GM04504 (cell line): ENCODE measurements at regions not wholly inside any gene's neighbourhood (a gene's known extent, or its start where the extent isn't known, plus 50 kb on each side); places are given as distances from the start of the nearest gene placed in this dataset.
A peak's percentile ranks its signal among the peaks of the same experiment; 100 is the strongest.

Source experiments
- DNase-seq: peaks from one replicate; pipeline ENCODE4 v3.0.0-alpha.2; 2012; ENCODE audit warnings: low read depth

DNA sequence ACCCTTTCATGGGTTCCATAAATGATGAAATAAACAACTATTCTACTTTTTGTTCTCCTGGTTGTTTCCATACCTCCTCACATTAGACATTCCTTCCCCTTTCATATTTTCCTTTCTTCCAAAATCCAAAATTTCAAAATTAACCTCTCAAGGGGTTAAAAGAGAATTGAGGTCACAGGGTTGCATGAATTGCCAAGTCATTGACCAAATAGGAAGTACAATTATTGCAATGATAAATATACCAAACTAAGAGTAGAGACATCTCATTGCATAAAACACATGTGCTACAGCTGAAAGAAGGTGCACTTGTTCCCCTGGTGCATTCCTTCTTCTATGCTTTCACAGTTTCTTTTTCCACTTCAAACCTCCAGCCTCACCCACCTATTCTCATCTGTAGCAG is 136.1 kb downstream of the KCTD12 start:
- DNase-seq, result no peak

- DNase-seq, result no peak
Measured at GRCh38 chr13:76745261-76746200, 140.7 kb downstream of the KCTD12 start.

- DNase-seq, result no peak
Measured at GRCh38 chr13:76741624-76742023, 144.6 kb downstream of the KCTD12 start.

DNA sequence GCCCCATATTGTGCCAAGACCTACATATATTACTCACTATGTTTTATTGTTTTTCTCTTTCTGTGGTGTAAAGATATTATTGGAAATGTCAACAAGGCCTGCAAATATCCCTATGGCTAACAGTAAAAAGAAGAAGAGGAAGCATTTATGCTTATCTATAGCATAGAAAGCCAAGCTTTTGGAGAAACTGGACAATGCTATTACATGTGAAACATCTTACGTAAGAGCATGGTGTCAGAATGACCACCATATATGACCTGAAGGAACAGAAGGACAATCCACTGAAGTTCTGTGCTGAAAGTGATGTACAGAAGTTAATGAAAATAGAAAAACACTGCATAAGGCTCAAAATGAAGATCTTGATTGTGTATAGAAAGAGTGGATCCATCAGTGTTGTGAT is 145.2 kb downstream of the KCTD12 start:
- DNase-seq, result no peak

GRCh38 chr13:76738616-76739015 is 147.6 kb downstream of the KCTD12 start:
- DNase-seq, result no peak

DNA sequence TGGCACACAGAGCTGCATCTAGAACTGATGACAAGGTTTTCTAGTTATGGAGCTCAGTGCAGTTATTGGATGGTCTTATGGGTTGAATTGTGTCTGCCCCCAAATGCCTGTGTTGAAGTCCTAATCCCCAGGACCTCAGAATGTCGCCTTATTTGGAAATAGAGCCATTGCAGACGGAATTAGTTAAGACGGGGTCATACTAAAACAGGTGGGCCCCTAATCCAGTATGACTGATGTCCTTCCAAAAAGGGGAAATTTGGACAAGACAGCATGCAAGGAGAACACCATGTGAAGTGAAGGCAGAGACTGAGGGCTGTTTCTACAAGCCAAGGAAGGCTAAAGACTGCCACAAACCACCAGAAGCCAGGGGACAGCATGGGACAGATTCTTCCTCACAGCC is 148.7 kb downstream of the KCTD12 start:
- DNase-seq, result no peak

DNA sequence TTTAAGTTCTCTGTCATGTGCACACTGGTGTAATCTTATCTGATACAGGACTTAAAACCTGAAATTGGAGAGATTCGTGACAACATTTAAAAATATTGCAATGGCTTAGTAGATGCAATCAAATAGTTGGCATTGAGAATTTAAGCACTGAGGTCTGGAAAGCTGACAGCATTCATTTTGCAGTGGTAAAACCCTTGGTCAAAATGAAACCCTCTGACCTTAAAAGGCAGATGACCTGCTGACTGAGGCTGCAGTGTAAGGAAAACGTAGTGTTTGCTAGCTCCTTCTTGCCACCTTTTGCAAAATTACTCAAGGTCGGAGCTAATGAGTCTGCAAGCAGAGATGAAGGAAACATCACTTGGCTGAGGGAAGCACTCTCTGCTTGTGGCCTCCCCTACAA is 150.6 kb downstream of the KCTD12 start:
- no peak for DNase-seq

DNA sequence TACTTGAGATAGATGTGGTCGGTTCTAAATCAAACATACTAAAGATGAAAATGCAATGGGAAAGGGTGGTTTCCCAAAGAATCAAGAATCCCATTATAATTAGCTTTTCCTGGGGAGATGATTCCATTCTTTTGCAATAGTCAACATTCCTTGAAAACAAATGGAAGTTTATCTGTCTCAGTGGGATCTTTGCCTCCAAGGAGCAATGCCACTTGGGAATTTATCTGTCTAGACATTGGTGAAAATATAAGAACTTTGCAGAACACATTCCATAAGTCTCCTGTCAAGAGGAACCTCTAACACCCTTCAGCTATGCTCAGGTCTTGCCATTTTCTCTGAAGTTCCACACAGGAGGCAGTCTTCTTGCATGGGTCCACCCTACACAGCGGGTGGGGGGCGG is 152.5 kb downstream of the KCTD12 start:
- DNase-seq, result no peak

DNA sequence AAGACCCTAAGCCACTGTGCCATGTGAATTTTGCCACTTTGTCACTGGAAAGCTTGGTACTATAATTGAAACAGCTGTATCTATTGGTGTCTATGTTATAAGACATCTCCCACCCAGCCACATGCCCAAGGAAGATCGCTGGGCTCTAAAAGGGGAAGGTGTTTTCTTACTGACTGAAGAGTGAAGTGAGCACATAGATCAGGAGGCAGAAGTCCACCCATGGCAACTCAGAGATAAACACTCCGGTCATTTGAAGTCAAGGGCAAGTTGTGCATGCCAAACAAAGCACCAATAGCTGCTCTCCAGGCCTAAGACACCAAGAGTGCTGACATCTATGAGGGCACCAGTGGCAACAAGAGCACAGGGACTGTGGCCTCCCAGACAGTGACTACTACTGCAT is 153.8 kb downstream of the KCTD12 start:
- DNase-seq, result no peak

DNA sequence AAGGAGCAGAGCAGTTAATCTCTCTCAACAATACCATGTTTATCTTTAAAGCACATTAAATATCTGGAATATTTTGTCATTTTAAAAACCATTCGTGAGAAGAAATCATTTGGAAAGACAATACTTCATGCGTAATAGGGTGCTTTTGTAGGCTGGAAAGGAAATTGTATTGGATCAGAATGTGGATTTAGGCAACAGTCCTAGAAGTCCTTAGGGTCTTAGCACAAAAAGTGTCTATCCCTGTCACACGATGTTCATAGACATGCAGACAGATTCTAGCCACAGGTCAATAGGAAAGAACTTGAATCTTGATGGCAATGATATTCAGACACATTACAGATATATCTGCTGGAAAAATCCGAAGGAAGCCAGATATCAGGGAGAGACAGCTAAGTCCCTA is 156.0 kb downstream of the KCTD12 start:
- no peak for DNase-seq

DNA sequence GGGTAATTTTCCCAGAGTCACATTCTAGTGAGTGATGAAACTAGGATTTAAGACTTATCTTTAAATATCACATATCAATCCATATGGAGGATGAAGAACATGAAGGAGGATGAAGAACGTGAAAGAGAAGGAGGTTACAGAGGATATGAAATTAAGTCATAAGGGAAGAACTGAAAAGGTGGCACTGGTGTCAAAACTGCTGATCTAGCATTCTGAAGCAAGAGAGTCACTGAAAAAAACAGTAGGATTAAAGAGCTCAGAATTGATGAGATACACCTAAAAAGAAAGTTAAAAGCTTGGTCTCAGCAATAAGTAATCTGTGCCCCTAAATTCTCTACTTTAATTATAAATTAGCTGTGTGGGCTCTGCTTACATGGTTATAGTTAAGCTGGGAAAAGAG is 156.5 kb downstream of the KCTD12 start:
- DNase-seq, result no peak

DNA sequence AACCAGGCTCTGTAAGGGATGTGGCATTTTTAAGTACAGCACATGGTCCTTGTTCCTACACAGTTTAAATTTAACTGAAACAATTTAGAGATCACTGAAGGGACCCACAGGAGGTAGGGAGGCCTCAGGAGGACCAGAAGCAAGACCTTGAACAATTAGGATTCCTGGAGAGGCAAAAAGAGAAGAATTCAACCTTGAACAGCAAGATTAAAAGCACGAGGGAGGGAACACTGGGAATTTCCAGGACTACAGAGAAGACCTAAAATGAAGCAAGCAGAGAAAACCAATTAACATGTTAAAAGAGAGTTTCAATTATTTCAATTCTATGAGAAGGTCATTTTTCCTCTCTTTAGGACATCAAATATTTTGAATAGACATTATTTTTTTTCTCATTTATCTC is 160.3 kb downstream of the KCTD12 start:
- no peak for DNase-seq

- no peak for DNase-seq
Measured at GRCh38 chr13:76725211-76725610, 161.0 kb downstream of the KCTD12 start.

GRCh38 chr13:76724421-76724820 is 161.8 kb downstream of the KCTD12 start:
- no peak for DNase-seq

GRCh38 chr13:76723551-76724232 is 162.5 kb downstream of the KCTD12 start:
- DNase-seq, result peak; percentile 85

DNA sequence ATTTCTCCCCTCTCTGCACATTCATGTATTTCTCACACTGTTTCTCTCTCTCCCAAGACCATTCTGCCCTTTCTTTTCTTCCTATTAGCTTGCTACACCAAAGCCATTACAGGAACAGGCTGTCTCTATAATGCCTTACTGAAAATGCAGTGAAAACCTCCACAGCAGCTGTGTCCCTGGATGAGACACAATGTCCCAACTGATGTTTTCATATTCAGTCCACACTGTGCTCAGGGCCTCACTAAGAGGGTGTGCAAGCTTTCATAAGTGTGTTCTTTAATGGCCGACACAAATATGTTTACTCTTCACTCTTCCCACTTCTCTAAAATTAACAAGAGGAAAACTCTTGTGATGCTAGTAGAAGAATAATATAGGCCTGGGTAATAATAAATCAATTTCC is 163.4 kb downstream of the KCTD12 start:
- DNase-seq, result no peak

DNA sequence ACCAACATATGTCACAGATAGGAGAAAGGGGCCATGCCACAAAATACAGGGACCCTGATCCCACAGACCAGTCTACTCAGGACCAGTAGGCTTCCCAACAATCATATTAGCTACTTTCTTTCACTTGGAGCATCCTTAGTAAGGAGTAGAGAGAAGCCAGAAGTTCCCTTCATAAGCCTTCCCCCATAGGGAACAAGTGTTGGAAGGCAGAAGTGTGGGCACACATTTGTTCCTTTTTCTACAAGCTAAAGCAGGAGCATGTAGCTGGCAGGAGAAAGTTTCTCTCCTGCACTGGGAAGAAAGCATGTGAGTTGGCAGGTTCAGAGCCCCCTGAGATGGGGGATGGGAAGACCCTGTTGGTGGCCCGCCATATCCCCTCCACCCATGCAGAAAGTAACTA is 165.4 kb downstream of the KCTD12 start:
- DNase-seq, result no peak

GRCh38 chr13:76720416-76720815 is 165.8 kb downstream of the KCTD12 start:
- no peak for DNase-seq

GRCh38 chr13:76719955-76720354 is 166.2 kb downstream of the KCTD12 start:
- no peak for DNase-seq

- no peak for DNase-seq
Measured at GRCh38 chr13:76717092-76717491, 169.1 kb downstream of the KCTD12 start.

GRCh38 chr13:76715621-76716020 is 170.6 kb downstream of the KCTD12 start:
- peak; percentile 49 for DNase-seq

DNA sequence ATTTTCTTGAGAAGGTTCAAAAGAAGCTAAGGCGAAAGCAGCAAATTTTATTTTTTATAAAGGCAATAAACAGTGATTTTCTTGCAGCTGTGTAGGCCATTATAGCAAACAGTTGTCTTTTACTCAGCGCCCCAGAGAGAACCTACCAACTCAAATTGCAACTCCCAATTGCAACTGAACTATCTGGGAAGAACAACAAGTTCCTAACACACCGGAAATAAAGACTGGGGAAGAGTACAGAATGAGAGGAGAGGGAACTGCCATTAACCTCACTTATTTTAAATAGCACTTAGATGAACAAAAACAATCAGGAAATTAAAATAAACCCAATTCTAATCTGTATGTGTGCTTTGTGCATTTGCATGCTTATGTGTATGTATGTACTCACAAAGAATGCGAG is 171.1 kb downstream of the KCTD12 start:
- no peak for DNase-seq

GRCh38 chr13:76713280-76713679 is 172.9 kb downstream of the KCTD12 start:
- DNase-seq, result no peak
